HepG2 (cell line): ENCODE measurements at regions not wholly inside any gene's neighbourhood (a gene's known extent, or its start where the extent isn't known, plus 50 kb on each side); places are given as distances from the start of the nearest gene placed in this dataset.

Experiments
- FOXK1 ChIP-seq: sonication (generic); formaldehyde crosslinking; IDR thresholded peaks from 2 replicates; pipeline ENCODE4 v1.4.0; 2020; ENCODE audit warnings: low read depth, missing genetic modification reagents, borderline replicate concordance
- TBL1XR1 ChIP-seq: fragments of 150-350 bp; IDR thresholded peaks from 2 replicates; pipeline ENCODE4 v1.6.1; 2014; ENCODE audit warnings: borderline replicate concordance, low read length; ENCODE audit not compliant: partially characterized antibody
- TF ChIP-seq, protein P1 (sequence below): sonication (generic); formaldehyde crosslinking; IDR thresholded peaks from 2 replicates; pipeline ENCODE4 v1.8.1; 2022; ENCODE audit warnings: mild to moderate bottlenecking, missing genetic modification reagents
- TF ChIP-seq, protein P2 (sequence below): sonication (generic); formaldehyde crosslinking; IDR thresholded peaks from 2 replicates; pipeline ENCODE4 v1.5.0; 2020; ENCODE audit warnings: mild to moderate bottlenecking, missing genetic modification reagents, moderate library complexity
- TF ChIP-seq, protein P3 (sequence below): sonication (generic); formaldehyde crosslinking; IDR thresholded peaks from 2 replicates; pipeline ENCODE4 v1.4.0; 2020; ENCODE audit warnings: low read depth, mild to moderate bottlenecking, missing genetic modification reagents

DNA sequence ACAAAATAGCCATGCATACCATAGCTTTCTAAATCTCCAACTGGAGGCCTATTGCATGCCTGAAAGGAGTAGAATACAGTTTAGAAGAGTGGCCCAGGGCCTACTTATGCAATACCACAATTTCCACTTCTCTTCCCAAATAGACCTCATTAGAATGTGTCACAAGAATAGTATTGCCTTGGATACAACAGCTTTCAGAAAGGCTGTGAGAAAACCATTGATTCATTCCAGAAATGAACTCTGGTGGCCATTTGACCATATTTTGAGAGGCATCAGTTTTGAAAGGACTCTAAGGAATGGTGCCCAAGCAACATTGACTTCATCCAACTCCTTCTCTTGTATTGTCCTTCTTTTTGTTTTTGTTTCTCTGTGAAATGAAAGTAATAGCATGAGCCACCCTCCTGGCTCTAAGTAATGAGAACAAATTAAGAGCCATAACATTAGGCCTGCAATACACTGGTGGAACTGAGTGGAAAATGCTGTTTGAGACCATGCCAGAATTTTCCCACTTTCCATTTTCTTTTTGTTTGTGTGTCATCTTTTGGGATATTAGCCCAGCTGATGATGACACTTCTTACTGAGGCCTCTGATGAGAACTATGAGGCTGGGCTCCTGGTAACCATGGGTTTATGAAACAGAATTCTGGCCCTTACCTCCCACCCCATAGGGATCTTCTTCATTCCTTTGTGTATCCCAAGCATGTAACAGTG lies 90.2 kb downstream of the TMEM174 start:
- TF ChIP-seq, protein P1, sequence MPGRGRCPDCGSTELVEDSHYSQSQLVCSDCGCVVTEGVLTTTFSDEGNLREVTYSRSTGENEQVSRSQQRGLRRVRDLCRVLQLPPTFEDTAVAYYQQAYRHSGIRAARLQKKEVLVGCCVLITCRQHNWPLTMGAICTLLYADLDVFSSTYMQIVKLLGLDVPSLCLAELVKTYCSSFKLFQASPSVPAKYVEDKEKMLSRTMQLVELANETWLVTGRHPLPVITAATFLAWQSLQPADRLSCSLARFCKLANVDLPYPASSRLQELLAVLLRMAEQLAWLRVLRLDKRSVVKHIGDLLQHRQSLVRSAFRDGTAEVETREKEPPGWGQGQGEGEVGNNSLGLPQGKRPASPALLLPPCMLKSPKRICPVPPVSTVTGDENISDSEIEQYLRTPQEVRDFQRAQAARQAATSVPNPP (CRISPR knock-in tag): no peak
- TF ChIP-seq TBL1XR1 (no peak), FOXK1 (CRISPR knock-in tag) (no peak)
- TF ChIP-seq, protein P2, sequence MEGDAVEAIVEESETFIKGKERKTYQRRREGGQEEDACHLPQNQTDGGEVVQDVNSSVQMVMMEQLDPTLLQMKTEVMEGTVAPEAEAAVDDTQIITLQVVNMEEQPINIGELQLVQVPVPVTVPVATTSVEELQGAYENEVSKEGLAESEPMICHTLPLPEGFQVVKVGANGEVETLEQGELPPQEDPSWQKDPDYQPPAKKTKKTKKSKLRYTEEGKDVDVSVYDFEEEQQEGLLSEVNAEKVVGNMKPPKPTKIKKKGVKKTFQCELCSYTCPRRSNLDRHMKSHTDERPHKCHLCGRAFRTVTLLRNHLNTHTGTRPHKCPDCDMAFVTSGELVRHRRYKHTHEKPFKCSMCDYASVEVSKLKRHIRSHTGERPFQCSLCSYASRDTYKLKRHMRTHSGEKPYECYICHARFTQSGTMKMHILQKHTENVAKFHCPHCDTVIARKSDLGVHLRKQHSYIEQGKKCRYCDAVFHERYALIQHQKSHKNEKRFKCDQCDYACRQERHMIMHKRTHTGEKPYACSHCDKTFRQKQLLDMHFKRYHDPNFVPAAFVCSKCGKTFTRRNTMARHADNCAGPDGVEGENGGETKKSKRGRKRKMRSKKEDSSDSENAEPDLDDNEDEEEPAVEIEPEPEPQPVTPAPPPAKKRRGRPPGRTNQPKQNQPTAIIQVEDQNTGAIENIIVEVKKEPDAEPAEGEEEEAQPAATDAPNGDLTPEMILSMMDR (CRISPR knock-in tag): no peak
- TF ChIP-seq, protein P3, sequence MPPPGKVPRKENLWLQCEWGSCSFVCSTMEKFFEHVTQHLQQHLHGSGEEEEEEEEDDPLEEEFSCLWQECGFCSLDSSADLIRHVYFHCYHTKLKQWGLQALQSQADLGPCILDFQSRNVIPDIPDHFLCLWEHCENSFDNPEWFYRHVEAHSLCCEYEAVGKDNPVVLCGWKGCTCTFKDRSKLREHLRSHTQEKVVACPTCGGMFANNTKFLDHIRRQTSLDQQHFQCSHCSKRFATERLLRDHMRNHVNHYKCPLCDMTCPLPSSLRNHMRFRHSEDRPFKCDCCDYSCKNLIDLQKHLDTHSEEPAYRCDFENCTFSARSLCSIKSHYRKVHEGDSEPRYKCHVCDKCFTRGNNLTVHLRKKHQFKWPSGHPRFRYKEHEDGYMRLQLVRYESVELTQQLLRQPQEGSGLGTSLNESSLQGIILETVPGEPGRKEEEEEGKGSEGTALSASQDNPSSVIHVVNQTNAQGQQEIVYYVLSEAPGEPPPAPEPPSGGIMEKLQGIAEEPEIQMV: no peak
